Prostate gland (tissue), 2 donors: ENCODE measurements at regions not wholly inside any gene's neighbourhood (a gene's known extent, or its start where the extent isn't known, plus 50 kb on each side); places are given as distances from the start of the nearest gene placed in this dataset.

Experiments used
- DNase-seq: peaks from one replicate; pipeline ENCODE4 v3.0.0-alpha.2; 2019; ENCODE audit warnings: low spot score
- H3K27ac ChIP-seq, 2 donors: fragments of 200-600 bp; sonication (generic); 2 replicates each; pipeline ENCODE4 v1.5.1; 2017 to 2019
- H3K27me3 ChIP-seq: fragments of 200-600 bp; sonication (generic); replicated peaks from 2 replicates; pipeline ENCODE4 v1.5.1; 2019; ENCODE audit not compliant: insufficient read depth
- H3K36me3 ChIP-seq, 2 donors: fragments of 200-600 bp; sonication (generic); 1 replicate in 1 of 2; 2 replicates in 1 of 2; pipeline versions ENCODE4 v1.5.1 to v1.8.1; 2017 to 2019
- H3K4me1 ChIP-seq: fragments of 200-600 bp; sonication (generic); replicated peaks from 2 replicates; pipeline ENCODE4 v1.5.1; 2019
- H3K4me3 ChIP-seq, 2 donors: fragments of 200-600 bp; sonication (generic); 2 replicates each; pipeline ENCODE4 v1.5.1; 2017 to 2019
- H3K9me3 ChIP-seq: fragments of 200-600 bp; sonication (generic); 2 replicates; pipeline ENCODE4 v1.5.1; 2017
- POLR2A ChIP-seq: fragments of 450-650 bp; IDR thresholded peaks from one replicate; pipeline ENCODE4 v1.6.1; 2016; ENCODE audit warnings: antibody characterized with exemption, mild to moderate bottlenecking
- POLR2AphosphoS5 ChIP-seq: sonication (generic); formaldehyde crosslinking; IDR thresholded peaks from one replicate; pipeline ENCODE4 v1.6.1; 2017; ENCODE audit warnings: antibody characterized with exemption
- WGBS: methylation state at CpG from one replicate; pipeline ENCODE4 v1.1.5; 2018; 5-methylcytosine and 5-hydroxymethylcytosine counted together
- intact Hi-C: fragments of 100-400 bp; cut with DNase I; formaldehyde crosslinking; loops from one replicate; pipeline ENCODE4 v1.14.2; 2022
- TF ChIP-seq, protein P1 (sequence below), 4 experiments: fragments of 200-600 bp in 2 of 4; fragments of 450-650 bp in 2 of 4; sonication (generic) in 2 of 4; IDR thresholded peaks; 1 replicate in 3 of 4; 2 replicates in 1 of 4; pipeline ENCODE4 v1.5.1; 2016 to 2019; ENCODE audit warnings: antibody characterized with exemption in 4 of 4, mild to moderate bottlenecking in 2 of 4, moderate library complexity in 2 of 4

DNA sequence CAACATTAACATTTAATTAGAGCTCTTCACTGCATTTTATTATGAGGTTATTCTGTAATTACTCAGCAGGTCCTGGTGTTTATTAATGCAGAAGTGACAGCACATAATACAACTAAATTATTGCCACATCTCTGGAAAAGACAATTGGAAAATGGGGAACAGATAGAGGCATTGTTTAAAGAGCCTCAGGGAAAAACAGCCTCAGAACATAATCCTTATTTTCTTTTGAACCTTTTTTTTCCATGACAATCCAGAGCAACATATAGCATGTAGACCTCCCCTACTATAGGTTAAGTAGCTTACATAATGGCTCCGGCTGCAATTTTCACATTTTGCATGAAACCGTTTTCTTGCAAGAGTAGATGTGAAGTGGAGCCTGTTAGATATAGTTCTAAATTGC, 87.2 kb downstream of the RMI1 start:
- H3K4me3 ChIP-seq = no peak overlapping the region
- no peaks in the 10 kb centered on the region for H3K9me3 ChIP-seq
- DNase-seq = no peak
- TF ChIP-seq POLR2AphosphoS5 (no peak), POLR2A (no peak)
- TF ChIP-seq, protein P1, sequence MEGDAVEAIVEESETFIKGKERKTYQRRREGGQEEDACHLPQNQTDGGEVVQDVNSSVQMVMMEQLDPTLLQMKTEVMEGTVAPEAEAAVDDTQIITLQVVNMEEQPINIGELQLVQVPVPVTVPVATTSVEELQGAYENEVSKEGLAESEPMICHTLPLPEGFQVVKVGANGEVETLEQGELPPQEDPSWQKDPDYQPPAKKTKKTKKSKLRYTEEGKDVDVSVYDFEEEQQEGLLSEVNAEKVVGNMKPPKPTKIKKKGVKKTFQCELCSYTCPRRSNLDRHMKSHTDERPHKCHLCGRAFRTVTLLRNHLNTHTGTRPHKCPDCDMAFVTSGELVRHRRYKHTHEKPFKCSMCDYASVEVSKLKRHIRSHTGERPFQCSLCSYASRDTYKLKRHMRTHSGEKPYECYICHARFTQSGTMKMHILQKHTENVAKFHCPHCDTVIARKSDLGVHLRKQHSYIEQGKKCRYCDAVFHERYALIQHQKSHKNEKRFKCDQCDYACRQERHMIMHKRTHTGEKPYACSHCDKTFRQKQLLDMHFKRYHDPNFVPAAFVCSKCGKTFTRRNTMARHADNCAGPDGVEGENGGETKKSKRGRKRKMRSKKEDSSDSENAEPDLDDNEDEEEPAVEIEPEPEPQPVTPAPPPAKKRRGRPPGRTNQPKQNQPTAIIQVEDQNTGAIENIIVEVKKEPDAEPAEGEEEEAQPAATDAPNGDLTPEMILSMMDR (IDR thresholded peaks at IDR 0.05) = no peak
- H3K4me1 ChIP-seq = no peaks in the 10 kb centered on the region
- 90% methylated on average over 2 of the region's 2 CpGs for WGBS
- no peaks in the 10 kb centered on the region for H3K27me3 ChIP-seq
- H3K36me3 ChIP-seq = no peaks in the 10 kb centered on the region
- intact Hi-C loops = no loop called here
- no peak overlapping the region for H3K27ac ChIP-seq

DNA sequence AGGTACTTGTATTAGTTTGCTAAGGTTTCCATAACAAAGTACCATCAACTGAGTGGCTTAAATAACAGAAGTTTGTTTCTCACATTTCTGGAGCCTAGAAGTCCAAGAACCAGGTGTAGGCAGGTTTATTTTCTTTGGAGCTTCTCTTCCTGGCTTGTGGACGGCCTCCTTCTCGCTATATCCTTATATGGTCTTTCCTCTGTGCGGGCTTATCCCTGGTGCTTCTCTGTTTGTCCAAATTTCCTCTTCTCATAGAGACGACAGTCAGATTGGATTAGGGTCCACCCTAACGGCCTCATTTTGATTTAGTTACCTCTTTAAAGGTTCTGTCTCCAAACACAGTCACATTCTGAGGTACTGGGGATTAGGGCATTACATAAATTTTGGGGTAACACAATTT, 88.3 kb downstream of the RMI1 start:
- no peak overlapping the region for H3K4me3 ChIP-seq
- H3K36me3 ChIP-seq = no peaks in the 10 kb centered on the region
- intact Hi-C loops = no loop called here
- DNase-seq = no peak
- TF ChIP-seq POLR2AphosphoS5 (no peak), POLR2A (no peak)
- TF ChIP-seq, protein P1 (IDR thresholded peaks at IDR 0.05) = no peak
- H3K27ac ChIP-seq = no peak overlapping the region
- no peaks in the 10 kb centered on the region for H3K27me3 ChIP-seq
- H3K4me1 ChIP-seq = no peaks in the 10 kb centered on the region
- WGBS = 55% methylated on average over 5 of the region's 5 CpGs
- no peaks in the 10 kb centered on the region for H3K9me3 ChIP-seq

DNA sequence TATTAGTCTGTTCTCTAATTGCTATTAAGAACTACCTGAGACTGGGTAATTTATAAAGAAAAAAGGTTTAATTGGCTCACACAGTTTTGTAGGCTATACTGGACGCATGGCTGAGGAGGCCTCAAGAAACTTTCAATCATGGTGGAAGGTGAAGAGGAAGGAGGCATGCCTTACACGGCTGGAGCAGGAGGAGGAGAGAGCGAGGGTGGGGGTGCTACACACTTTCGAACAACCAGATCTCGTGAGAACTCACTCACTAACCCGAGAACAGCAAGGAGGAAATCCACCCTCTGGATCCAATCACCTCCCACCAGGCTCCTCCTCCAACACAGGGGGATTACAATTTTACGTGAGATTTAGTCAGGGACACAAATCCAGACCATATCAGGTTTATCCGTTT, 90.0 kb downstream of the RMI1 start:
- TF ChIP-seq, protein P1 (IDR thresholded peaks at IDR 0.05) = no peak
- TF ChIP-seq POLR2A = no peak
- intact Hi-C loops = no loop called here
- Histone ChIP-seq H3K9me3 (no peaks in the 10 kb centered on the region), H3K4me3 (no peak overlapping the region), H3K27me3 (no peaks in the 10 kb centered on the region), H3K36me3 (no peaks in the 10 kb centered on the region), H3K4me1 (no peaks in the 10 kb centered on the region), H3K27ac (no peak overlapping the region)
- DNase-seq = no peak
- 87% methylated on average over 8 of the region's 8 CpGs for WGBS

DNA sequence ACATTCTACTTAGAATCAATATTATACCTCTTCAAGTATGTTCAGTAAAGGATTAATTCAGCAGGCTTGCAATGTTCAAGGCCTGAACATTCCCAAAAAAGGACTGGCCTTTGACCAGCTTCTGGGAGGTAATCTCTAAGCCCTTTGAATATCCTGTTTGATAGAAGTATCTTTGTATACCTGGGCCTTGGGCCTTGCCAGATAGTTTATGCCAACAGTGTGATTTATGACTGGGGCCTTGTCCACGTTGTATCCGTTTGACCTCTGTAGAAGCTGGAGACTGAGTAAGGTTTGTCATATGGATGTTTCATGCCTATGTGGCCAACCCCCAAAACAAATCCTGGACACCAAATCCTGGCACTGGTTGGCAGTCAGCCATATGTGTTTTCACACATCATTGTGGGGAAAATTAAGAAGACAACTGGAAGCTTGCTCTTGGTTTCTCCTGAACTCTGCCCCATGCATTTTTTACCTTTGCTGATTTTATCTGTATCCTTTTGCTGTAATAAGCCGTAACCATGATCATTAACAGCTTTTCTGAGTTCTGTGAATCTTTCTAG, 92.1 kb downstream of the RMI1 start:
- Histone ChIP-seq H3K4me3 (no peak overlapping the region), H3K36me3 (no peaks in the 10 kb centered on the region), H3K4me1 (no peaks in the 10 kb centered on the region), H3K27ac (no peak overlapping the region), H3K9me3 (no peaks in the 10 kb centered on the region), H3K27me3 (no peaks in the 10 kb centered on the region)
- DNase-seq = no peak
- TF ChIP-seq, protein P1 (IDR thresholded peaks at IDR 0.05) = no peak
- TF ChIP-seq POLR2AphosphoS5 = no peak
- 56% methylated on average over 3 of the region's 3 CpGs for WGBS
- intact Hi-C loops = no loop called here

DNA sequence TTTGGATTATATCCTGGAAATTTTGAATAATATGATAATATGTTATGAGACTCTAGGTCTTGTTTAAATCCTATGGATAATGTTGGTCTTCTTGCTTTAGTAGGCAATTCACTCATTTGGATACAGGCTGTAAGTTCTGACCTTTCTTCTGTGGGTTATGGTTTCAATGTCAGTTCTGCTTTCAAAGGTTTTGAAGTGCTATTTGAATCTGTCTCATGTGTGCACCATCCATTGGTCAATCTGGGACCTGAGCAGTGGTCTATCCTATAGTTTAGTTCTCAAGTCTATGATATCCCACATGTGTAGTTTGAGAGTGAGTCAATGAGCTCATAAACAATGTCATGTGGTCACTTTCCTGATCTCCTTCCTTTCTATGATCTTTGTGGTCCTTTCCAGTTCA, 94.4 kb downstream of the RMI1 start:
- DNase-seq = no peak
- H3K9me3 ChIP-seq = no peaks in the 10 kb centered on the region
- no peaks in the 10 kb centered on the region for H3K36me3 ChIP-seq
- no peak overlapping the region for H3K27ac ChIP-seq
- H3K4me3 ChIP-seq = no peak overlapping the region
- no peaks in the 10 kb centered on the region for H3K4me1 ChIP-seq
- intact Hi-C loops = no loop called here
- no peaks in the 10 kb centered on the region for H3K27me3 ChIP-seq
- TF ChIP-seq, protein P1 (IDR thresholded peaks at IDR 0.05) = no peak
- TF ChIP-seq POLR2AphosphoS5 (no peak), POLR2A (no peak)
